ENCODE measurements at regions not wholly inside any gene's neighbourhood (a gene's known extent, or its start where the extent isn't known, plus 50 kb on each side); places are given as distances from the start of the nearest gene placed in this dataset.

DNA sequence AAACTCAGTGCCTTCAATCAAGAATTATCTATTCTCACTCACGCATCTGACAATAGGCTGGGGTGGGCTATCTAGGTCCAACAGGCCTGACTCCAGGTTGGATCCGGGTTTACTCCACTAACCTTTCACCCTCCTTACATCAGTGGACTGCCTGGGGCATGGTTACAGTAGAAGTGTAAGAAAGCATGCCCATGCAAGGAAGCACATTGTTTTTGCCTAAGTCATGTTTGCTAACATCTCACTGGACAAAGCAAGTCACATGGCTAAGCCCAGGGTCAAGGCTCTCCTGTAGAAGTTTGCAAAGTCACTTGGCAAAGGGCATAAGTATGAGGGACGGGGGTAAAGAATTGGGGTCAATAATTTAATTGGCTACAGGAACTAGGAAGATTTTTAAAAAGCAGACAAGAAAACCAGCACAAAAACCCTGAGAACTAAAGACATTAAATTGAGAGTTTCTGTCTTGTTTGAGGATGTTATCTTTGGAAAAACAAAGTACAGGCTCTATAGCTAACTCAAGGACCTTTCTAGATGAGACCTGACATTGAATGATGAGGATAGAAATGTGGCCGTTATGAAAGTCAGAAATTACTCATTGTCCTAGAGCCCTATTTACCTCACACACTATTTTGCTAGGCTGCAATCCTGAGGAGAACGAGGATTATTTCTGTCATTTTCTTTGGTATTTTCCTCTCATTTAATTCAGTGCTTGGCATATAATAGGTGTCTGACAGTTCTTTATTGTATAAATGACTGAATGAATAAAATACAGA is 214.2 kb downstream of the IL20RB start:
- H3K27me3 ChIP-seq (replicated peaks; ENCODE audit: control insufficient read depth, insufficient read depth, low read length): no peaks in the 10 kb centered on the region
- peak; percentile 33 for DNase-seq (ENCODE audit: extremely low read depth, insufficient read length)
- H3K36me3 ChIP-seq (ENCODE audit: control insufficient read depth, insufficient read depth, low read length): no peaks in the 10 kb centered on the region
- H3K4me3 ChIP-seq (replicated peaks; ENCODE audit: low read depth, low read length): no peak overlapping the region
- TF ChIP-seq, protein P1, sequence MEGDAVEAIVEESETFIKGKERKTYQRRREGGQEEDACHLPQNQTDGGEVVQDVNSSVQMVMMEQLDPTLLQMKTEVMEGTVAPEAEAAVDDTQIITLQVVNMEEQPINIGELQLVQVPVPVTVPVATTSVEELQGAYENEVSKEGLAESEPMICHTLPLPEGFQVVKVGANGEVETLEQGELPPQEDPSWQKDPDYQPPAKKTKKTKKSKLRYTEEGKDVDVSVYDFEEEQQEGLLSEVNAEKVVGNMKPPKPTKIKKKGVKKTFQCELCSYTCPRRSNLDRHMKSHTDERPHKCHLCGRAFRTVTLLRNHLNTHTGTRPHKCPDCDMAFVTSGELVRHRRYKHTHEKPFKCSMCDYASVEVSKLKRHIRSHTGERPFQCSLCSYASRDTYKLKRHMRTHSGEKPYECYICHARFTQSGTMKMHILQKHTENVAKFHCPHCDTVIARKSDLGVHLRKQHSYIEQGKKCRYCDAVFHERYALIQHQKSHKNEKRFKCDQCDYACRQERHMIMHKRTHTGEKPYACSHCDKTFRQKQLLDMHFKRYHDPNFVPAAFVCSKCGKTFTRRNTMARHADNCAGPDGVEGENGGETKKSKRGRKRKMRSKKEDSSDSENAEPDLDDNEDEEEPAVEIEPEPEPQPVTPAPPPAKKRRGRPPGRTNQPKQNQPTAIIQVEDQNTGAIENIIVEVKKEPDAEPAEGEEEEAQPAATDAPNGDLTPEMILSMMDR (IDR thresholded peaks at IDR 0.05; ENCODE audit: insufficient read depth, low read length, poor library complexity, severe bottlenecking): no peak

DNA sequence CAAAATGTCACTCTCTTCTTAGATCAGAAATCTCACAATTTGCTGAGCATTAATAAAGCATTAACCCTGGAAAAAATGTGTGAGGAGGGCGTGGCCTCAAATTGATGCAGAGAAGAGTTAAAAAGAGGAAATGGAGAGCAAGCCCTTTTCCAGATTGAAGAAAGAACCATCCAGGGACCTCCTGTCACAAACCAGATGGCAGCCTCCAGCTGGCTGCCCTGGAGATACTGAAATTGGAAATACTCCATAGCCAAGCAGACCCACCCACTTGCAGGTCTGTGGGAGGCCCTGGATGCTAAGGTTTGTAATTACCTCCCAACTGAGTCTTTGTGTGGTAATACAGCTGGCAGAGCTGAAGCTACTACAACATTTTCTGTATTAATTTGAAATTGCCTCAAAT is 214.9 kb downstream of the IL20RB start:
- Histone ChIP-seq H3K27me3 (replicated peaks; ENCODE audit: control insufficient read depth, insufficient read depth, low read length) (no peaks in the 10 kb centered on the region), H3K4me3 (replicated peaks; ENCODE audit: low read depth, low read length) (no peak overlapping the region), H3K36me3 (ENCODE audit: control insufficient read depth, insufficient read depth, low read length) (no peaks in the 10 kb centered on the region)
- TF ChIP-seq, protein P1 (IDR thresholded peaks at IDR 0.05; ENCODE audit: insufficient read depth, low read length, poor library complexity, severe bottlenecking): no peak
- no peak for DNase-seq (ENCODE audit: extremely low read depth, insufficient read length)

DNA sequence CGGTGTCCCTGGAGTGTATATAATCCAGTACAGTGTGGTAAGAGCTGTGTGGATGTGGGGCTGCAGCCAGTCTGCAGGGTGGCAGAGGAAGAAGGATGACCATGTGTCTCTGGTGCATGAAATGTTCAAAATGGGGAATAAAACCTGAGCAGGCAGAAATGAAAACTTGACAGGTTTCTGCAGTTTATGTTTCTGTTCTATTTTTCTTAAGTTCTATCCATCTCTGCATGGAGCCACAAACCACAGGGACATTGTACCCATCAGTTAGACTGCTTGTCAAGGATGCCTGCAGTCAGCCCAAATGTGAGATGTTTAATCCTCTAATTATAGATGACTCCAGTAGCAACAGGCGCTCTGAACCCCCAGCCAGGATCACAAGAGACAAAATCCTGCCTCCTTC is 216.7 kb downstream of the IL20RB start:
- no peak for DNase-seq (ENCODE audit: extremely low read depth, insufficient read length)
- Histone ChIP-seq H3K27me3 (replicated peaks; ENCODE audit: control insufficient read depth, insufficient read depth, low read length) (no peaks in the 10 kb centered on the region), H3K4me3 (replicated peaks; ENCODE audit: low read depth, low read length) (no peak overlapping the region), H3K36me3 (ENCODE audit: control insufficient read depth, insufficient read depth, low read length) (no peaks in the 10 kb centered on the region)
- TF ChIP-seq, protein P1 (IDR thresholded peaks at IDR 0.05; ENCODE audit: insufficient read depth, low read length, poor library complexity, severe bottlenecking): no peak

DNA sequence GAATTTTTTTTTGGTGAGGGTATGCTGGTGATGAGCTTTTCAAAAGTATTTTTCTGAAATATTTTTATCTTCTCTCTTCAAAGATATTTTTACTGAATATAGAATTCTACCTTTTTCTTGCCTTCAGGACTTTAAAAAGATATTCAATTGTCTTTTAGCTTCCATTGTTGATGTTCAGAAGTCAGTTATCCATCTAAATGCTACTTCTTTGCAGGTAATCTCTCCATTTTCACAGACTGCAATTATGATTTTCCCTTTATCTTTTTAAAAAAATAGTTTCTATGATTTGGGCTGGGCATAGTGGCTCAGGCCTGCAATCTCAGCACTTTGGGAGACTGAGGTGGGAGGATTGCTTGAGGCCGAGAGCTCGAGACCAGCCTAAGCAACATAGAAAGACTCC is 222.4 kb downstream of the IL20RB start:
- no peak overlapping the region for H3K4me3 ChIP-seq (replicated peaks; ENCODE audit: low read depth, low read length)

DNA sequence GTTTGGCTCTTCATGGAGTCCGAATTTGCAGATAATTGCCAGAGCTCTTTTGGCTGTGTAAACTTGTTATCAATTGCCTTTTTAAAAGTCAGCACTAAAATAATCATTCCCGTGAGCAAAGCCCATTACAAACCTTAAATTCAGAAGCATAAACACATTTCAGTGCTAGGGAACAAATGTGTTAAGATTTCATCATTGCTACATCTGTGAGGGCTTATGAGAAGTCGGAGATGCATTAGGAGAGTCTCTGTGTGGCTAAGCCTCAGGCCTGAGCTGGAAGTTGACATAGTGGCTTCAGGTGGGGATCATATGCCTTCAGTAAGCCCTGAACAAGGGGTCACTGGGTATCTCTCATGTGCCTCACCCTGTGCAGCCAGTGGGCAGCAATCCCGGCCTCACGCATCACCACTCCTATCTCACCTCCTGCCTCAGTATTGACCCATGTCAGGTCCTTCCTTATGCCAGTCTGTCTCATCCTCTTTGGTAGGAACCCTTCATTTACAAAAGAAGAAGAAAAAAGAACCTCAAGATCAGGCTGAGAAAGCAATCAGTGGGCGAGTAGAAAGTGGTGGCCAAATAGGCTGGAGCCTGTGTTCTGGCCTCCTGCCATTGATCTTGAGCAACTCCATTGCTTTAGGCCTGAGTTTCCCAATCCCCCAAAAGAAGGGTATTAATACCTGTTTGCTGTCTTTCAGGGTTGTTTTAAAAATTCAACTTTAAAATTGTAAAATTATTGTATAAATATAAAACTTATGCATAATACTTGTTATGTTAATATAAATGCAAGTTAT is 233.5 kb downstream of the IL20RB start:
- TF ChIP-seq, protein P1 (IDR thresholded peaks at IDR 0.05; ENCODE audit: insufficient read depth, low read length, poor library complexity, severe bottlenecking): no peak

More for the DNA sequence above, 222.4 kb downstream of the IL20RB start:
- DNase-seq (ENCODE audit: extremely low read depth, insufficient read length): no peak
- TF ChIP-seq, protein P1 (IDR thresholded peaks at IDR 0.05; ENCODE audit: insufficient read depth, low read length, poor library complexity, severe bottlenecking): no peak
- Histone ChIP-seq H3K27me3 (replicated peaks; ENCODE audit: control insufficient read depth, insufficient read depth, low read length) (no peaks in the 10 kb centered on the region), H3K36me3 (ENCODE audit: control insufficient read depth, insufficient read depth, low read length) (no peaks in the 10 kb centered on the region)

More for the DNA sequence above, 233.5 kb downstream of the IL20RB start:
- no peaks in the 10 kb centered on the region for H3K27me3 ChIP-seq (replicated peaks; ENCODE audit: control insufficient read depth, insufficient read depth, low read length)
- DNase-seq (ENCODE audit: extremely low read depth, insufficient read length): no peak
- no peak overlapping the region for H3K4me3 ChIP-seq (replicated peaks; ENCODE audit: low read depth, low read length)
- no peaks in the 10 kb centered on the region for H3K36me3 ChIP-seq (ENCODE audit: control insufficient read depth, insufficient read depth, low read length)

All from GM06990 (cell line).